OCI-LY7 (cell line): ENCODE measurements at regions not wholly inside any gene's neighbourhood (a gene's known extent, or its start where the extent isn't known, plus 50 kb on each side); places are given as distances from the start of the nearest gene placed in this dataset.

Experiments
- BruUV-seq: library from RNA; stranded (reverse); fragments of 400-500 nt; replicated peaks from 2 replicates; lab custom pipeline; 2021; lab: Mats Ljungman, UMichigan
- CTCF ChIA-PET: fragments of 300-600 bp; sonication (Branson Sonifier 250); formaldehyde crosslinking; loops from one replicate; lab custom pipeline; 2022; ENCODE audit warnings: antibody characterized with exemption; ENCODE audit not compliant: unreplicated experiment; lab: Charles Lee
- POLR2A ChIA-PET: fragments of 300-600 bp; sonication (Branson Sonifier 250); formaldehyde crosslinking; loops from one replicate; lab custom pipeline; 2022; ENCODE audit warnings: antibody characterized with exemption; lab: Charles Lee
- DNase-seq: peaks from one replicate; pipeline ENCODE4 v3.0.0-alpha.2; 2015; ENCODE audit warnings: low spot score
- H2AFZ ChIP-seq: fragments of 200-600 bp; sonication (generic), shearing (Covaris generic); 2 replicates; pipeline ENCODE4 v1.6.1; 2014; ENCODE audit warnings: mild to moderate bottlenecking, antibody characterized with exemption, low read length, moderate library complexity
- H3K27ac ChIP-seq: fragments of 200-600 bp; sonication (generic); 2 replicates; pipeline ENCODE4 v1.5.1; 2014; ENCODE audit warnings: mixed run types, low read depth, mild to moderate bottlenecking, moderate library complexity, low read length, inconsistent platforms; ENCODE audit not compliant: poor library complexity, severe bottlenecking
- H3K36me3 ChIP-seq: fragments of 200-600 bp; sonication (generic); 2 replicates; pipeline ENCODE4 v1.6.1; 2014; ENCODE audit warnings: mild to moderate bottlenecking, antibody characterized with exemption, low read length, moderate library complexity, mixed read lengths; ENCODE audit not compliant: insufficient read depth
- H3K4me1 ChIP-seq: fragments of 200-600 bp; sonication (generic); 2 replicates; pipeline ENCODE4 v1.5.1; 2014; ENCODE audit warnings: mild to moderate bottlenecking, low read length; ENCODE audit not compliant: insufficient read depth, poor library complexity, severe bottlenecking
- H3K4me2 ChIP-seq: fragments of 200-600 bp; sonication (generic); 2 replicates; pipeline ENCODE4 v1.6.1; 2014; ENCODE audit warnings: mild to moderate bottlenecking, low read length
- H3K4me3 ChIP-seq: fragments of 200-600 bp; sonication (generic); 2 replicates; pipeline ENCODE4 v1.5.1; 2014; ENCODE audit warnings: mild to moderate bottlenecking, low read depth, low read length; ENCODE audit not compliant: poor library complexity, severe bottlenecking
- H3K79me2 ChIP-seq: fragments of 200-600 bp; sonication (generic); 2 replicates; pipeline ENCODE4 v1.6.1; 2016; ENCODE audit warnings: low read depth, mild to moderate bottlenecking, low read length, moderate library complexity, mixed read lengths; ENCODE audit not compliant: insufficient read depth
- H3K9me2 ChIP-seq: fragments of 200-600 bp; sonication (generic); 2 replicates; pipeline ENCODE4 v1.6.1; 2016; ENCODE audit warnings: mild to moderate bottlenecking, low read length, mixed read lengths; ENCODE audit not compliant: insufficient read depth
- H3K9me3 ChIP-seq: fragments of 200-600 bp; sonication (generic); 2 replicates; pipeline ENCODE4 v1.6.1; 2014; ENCODE audit warnings: mild to moderate bottlenecking, mixed run types, low read length, mixed read lengths
- H4K20me1 ChIP-seq: fragments of 200-600 bp; sonication (generic); 2 replicates; pipeline ENCODE4 v1.6.1; 2014; ENCODE audit warnings: mild to moderate bottlenecking, antibody characterized with exemption, low read length, moderate library complexity, mixed read lengths; ENCODE audit not compliant: insufficient read depth
- EZH2phosphoT487 ChIP-seq: fragments of 200-600 bp; sonication (generic); IDR thresholded peaks from 2 replicates; pipeline ENCODE4 v1.6.1; 2018; ENCODE audit warnings: low read depth, borderline replicate concordance, mild to moderate bottlenecking, mixed run types, antibody characterized with exemption, low read length, moderate library complexity, mixed read lengths
- intact Hi-C: fragments of 100-400 bp; cut with micrococcal nuclease; formaldehyde crosslinking; loops from one replicate; pipeline ENCODE4 v1.10.0; 2022; ENCODE audit not compliant: unreplicated experiment
- TF ChIP-seq, protein P1 (sequence below): fragments of 200-600 bp; sonication (generic); conservative IDR thresholded peaks from 2 replicates; pipeline ENCODE4 v1.5.1; 2014; ENCODE audit warnings: mild to moderate bottlenecking, antibody characterized with exemption, low read length, moderate library complexity, mixed read lengths

DNA sequence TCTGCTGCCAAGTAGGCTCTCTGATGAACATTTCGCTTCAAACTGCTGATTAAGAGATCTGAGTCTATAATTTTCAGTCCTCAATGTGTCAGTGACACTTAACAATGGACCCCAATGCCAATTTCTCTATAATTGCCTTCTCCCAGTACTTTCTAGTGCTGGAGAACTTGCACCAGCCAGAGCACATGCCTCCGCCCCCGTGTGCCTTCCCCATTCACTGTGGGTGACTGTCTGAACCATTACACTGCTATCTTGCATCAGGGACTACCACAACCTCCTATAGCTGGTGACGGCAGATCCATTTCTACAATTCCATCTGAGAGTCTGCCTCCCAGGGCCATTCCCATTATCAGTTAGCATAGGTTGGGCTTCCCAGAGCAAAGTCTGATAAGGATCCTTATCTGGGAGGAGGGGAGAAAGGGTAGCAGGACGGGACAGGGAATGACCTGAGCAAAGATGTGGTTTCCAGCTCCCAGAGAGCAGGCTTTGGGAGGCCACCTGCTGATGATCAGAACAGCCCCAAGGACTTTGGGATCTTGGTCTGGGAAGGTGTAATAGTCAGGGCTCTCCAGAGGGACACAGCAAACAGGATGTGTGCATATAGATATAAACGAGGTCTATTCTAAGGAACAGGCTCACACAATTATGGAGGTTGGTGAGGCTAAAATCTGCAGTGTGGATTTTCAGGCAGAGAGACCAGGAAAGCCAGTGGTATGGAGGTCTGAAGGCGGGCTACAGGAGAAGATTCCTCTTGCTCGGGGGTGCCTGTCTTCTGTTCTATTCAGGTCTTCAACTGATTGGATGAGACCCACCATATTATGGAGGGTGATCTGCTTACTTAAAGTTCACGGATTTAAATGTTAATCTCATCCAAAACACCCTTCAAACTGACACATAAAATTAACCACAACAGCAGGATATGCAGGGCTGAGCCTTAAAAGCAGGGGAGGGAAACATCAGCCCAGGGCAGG is 238.2 kb downstream of the PTPRU start:
- no peaks in the 10 kb centered on the region for H3K79me2 ChIP-seq
- no peak overlapping the region for H3K4me2 ChIP-seq
- intact Hi-C loops, result no loop called here

DNA sequence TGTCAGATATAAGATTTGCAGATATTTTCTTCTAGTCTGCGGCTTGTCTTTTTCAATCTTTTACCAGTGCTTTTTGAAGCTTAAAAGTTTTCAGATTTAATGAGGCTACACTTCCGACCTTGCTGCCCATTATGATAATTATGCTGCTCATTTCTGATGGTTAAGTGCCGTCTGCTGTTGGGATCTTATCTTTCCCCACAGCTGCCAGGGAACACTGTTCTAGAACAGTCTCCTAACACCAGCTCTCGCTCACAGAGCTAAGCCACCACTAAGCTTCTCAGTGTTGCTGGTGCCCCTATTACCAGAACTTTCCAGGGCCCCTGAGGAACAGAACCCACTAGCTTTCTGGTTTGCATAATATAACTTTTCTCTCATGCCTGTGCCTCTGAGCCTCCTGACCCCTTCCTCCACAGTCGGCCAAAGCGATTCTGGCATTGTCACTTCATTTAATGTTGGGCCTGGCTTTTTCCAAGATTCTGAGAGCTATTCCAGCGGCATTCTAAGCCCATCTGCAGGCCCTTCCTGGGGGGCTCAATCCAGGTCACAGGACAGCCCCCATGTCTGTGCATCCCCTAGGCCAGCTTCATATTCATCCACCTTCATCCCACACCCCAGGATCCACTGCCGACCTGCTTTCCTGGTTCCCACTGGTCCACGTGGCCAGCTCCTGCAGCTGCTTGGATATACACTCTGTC is 237.0 kb downstream of the PTPRU start:
- no peak overlapping the region for H3K4me2 ChIP-seq
- CTCF ChIA-PET, result no interaction called here
- no peaks in the 10 kb centered on the region for H3K79me2 ChIP-seq
- no peaks in the 10 kb centered on the region for H3K36me3 ChIP-seq
- H3K9me2 ChIP-seq, result no peaks in the 10 kb centered on the region
- intact Hi-C loops, result no loop called here
- H3K4me1 ChIP-seq, result no peaks in the 10 kb centered on the region
- no peak for DNase-seq
- no peaks in the 10 kb centered on the region for H3K9me3 ChIP-seq
- no TSS peak for BruUV-seq
- TF ChIP-seq EZH2phosphoT487, result no peak
- TF ChIP-seq, protein P1, sequence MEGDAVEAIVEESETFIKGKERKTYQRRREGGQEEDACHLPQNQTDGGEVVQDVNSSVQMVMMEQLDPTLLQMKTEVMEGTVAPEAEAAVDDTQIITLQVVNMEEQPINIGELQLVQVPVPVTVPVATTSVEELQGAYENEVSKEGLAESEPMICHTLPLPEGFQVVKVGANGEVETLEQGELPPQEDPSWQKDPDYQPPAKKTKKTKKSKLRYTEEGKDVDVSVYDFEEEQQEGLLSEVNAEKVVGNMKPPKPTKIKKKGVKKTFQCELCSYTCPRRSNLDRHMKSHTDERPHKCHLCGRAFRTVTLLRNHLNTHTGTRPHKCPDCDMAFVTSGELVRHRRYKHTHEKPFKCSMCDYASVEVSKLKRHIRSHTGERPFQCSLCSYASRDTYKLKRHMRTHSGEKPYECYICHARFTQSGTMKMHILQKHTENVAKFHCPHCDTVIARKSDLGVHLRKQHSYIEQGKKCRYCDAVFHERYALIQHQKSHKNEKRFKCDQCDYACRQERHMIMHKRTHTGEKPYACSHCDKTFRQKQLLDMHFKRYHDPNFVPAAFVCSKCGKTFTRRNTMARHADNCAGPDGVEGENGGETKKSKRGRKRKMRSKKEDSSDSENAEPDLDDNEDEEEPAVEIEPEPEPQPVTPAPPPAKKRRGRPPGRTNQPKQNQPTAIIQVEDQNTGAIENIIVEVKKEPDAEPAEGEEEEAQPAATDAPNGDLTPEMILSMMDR, result no peak
- POLR2A ChIA-PET, result no interaction called here
- no peak overlapping the region for H3K27ac ChIP-seq
- no peak overlapping the region for H2AFZ ChIP-seq
- no peaks in the 10 kb centered on the region for H4K20me1 ChIP-seq
- H3K4me3 ChIP-seq, result no peak overlapping the region

More for the DNA sequence above, 238.2 kb downstream of the PTPRU start:
- ChIA-PET POLR2A (no interaction called here), CTCF (no interaction called here)
- no peaks in the 10 kb centered on the region for H3K4me1 ChIP-seq
- no peak overlapping the region for H3K27ac ChIP-seq
- no peaks in the 10 kb centered on the region for H4K20me1 ChIP-seq
- no peaks in the 10 kb centered on the region for H3K9me2 ChIP-seq
- no peak for DNase-seq
- no peak overlapping the region for H2AFZ ChIP-seq
- BruUV-seq, result no TSS peak
- no peak overlapping the region for H3K4me3 ChIP-seq
- H3K36me3 ChIP-seq, result no peaks in the 10 kb centered on the region
- H3K9me3 ChIP-seq, result no peaks in the 10 kb centered on the region
- TF ChIP-seq, protein P1, result no peak
- TF ChIP-seq EZH2phosphoT487, result no peak
